ENCODE measurements at regions not wholly inside any gene's neighbourhood (a gene's known extent, or its start where the extent isn't known, plus 50 kb on each side); places are given as distances from the start of the nearest gene placed in this dataset.

DNA sequence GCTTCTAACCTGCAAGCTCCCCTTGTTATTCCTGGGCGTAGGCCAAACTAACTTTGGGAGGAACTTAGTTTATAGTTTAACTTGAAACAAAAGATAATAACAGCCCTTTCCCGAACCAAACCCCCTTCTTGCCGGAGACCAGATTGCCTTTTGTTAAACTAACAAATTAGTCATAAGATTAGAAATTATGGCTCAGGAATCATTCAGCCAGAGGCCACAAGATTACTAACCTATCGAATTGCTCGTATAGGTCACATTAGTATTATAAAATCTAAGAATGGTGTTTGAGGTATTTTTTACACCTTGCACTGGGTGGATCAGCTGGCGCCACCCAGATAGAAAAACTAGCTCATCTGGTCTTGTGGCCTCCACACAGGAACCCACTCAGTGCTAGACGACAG is 65.3 kb upstream of the RAP2B start:
- ChIA-PET CTCF (no interaction called here), POLR2A (ENCODE audit: unreplicated experiment) (interaction anchor here (0.7 kb wide), 1 partner anchor 65 kb away, joined by 9 read pairs; no protein-coding TSS in a partner anchor)
- Histone ChIP-seq H3K79me2 (ENCODE audit: low read depth) (no peaks in the 10 kb centered on the region), H3K4me3 (no peak overlapping the region), H3K9me2 (ENCODE audit: insufficient read depth) (no peaks in the 10 kb centered on the region), H3K27me3 (ENCODE audit: insufficient read depth, low read depth) (no peaks in the 10 kb centered on the region), H2AFZ (peak overlapping the region; percentile 72; the same call in 1 of the 2 replicates), H3K36me3 (ENCODE audit: low read depth) (no peaks in the 10 kb centered on the region), H3K27ac (no peak overlapping the region), H3K4me1 (replicated peaks; ENCODE audit: insufficient read depth) (peaks cover 13% of the 10 kb centered on the region; the same call in 1 of the 2 replicates), H3K4me2 (peak overlapping the region; percentile 4; the same call in 1 of the 2 replicates), H4K20me1 (ENCODE audit: insufficient read depth) (no peaks in the 10 kb centered on the region), H3F3A (ENCODE audit: insufficient read depth, low read depth) (peaks cover 15% of the 10 kb centered on the region; the same call in 1 of the 2 replicates), H3K9me3 (ENCODE audit: insufficient read depth, low read depth) (no peaks in the 10 kb centered on the region; the same call in 1 of the 2 replicates)
- intact Hi-C loops (cut with micrococcal nuclease; ENCODE audit: unreplicated experiment): no loop called here
- BruUV-seq (replicated peaks): no TSS peak
- TF ChIP-seq EZH2 (IDR thresholded peaks at IDR 0.05; ENCODE audit: low read depth): no peak
- TF ChIP-seq, protein P1, sequence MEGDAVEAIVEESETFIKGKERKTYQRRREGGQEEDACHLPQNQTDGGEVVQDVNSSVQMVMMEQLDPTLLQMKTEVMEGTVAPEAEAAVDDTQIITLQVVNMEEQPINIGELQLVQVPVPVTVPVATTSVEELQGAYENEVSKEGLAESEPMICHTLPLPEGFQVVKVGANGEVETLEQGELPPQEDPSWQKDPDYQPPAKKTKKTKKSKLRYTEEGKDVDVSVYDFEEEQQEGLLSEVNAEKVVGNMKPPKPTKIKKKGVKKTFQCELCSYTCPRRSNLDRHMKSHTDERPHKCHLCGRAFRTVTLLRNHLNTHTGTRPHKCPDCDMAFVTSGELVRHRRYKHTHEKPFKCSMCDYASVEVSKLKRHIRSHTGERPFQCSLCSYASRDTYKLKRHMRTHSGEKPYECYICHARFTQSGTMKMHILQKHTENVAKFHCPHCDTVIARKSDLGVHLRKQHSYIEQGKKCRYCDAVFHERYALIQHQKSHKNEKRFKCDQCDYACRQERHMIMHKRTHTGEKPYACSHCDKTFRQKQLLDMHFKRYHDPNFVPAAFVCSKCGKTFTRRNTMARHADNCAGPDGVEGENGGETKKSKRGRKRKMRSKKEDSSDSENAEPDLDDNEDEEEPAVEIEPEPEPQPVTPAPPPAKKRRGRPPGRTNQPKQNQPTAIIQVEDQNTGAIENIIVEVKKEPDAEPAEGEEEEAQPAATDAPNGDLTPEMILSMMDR (conservative IDR thresholded peaks at IDR 0.05): no peak
- peak in 1 of 2 experiments; percentile 61 for DNase-seq

DNA sequence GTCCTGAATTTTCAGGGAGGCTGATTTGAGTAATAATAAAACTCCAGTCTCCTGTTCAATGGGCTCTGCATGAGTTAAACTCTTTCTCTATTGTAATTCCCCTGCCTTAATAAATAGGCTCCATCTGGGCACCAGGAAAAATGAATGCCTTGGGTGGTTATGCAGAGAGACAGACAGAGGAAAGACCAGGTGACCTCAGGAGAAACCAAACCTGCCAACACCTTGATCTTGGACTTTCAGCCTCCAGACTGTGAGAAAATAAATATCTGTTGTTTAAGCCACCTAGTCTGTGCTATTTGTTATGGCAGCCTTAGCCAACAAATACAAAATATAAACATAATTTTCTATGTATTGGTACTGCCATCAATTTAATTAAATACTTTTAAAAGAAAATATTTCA is 64.8 kb upstream of the RAP2B start:
- Histone ChIP-seq H3F3A (ENCODE audit: insufficient read depth, low read depth) (peaks cover 15% of the 10 kb centered on the region; the same call in 1 of the 2 replicates), H2AFZ (0 out of 2 replicates have a peak overlapping the region, but pooled peaks have one; percentile 72), H3K4me1 (replicated peaks; ENCODE audit: insufficient read depth) (peaks cover 13% of the 10 kb centered on the region; the same call in 1 of the 2 replicates), H3K79me2 (ENCODE audit: low read depth) (no peaks in the 10 kb centered on the region), H3K27ac (no peak overlapping the region), H3K9me3 (ENCODE audit: insufficient read depth, low read depth) (no peaks in the 10 kb centered on the region; the same call in 1 of the 2 replicates), H3K4me3 (no peak overlapping the region), H3K9me2 (ENCODE audit: insufficient read depth) (no peaks in the 10 kb centered on the region), H3K4me2 (0 out of 2 replicates have a peak overlapping the region, but pooled peaks have one; percentile 4), H3K36me3 (ENCODE audit: low read depth) (no peaks in the 10 kb centered on the region), H4K20me1 (ENCODE audit: insufficient read depth) (no peaks in the 10 kb centered on the region), H3K27me3 (ENCODE audit: insufficient read depth, low read depth) (no peaks in the 10 kb centered on the region)
- CTCF ChIA-PET: no interaction called here
- no TSS peak for BruUV-seq (replicated peaks)
- DNase-seq: no peak
- POLR2A ChIA-PET (ENCODE audit: unreplicated experiment): no interaction called here
- intact Hi-C loops (cut with micrococcal nuclease; ENCODE audit: unreplicated experiment): no loop called here
- TF ChIP-seq, protein P1 (conservative IDR thresholded peaks at IDR 0.05): no peak
- no peak for TF ChIP-seq EZH2 (IDR thresholded peaks at IDR 0.05; ENCODE audit: low read depth)

DNA sequence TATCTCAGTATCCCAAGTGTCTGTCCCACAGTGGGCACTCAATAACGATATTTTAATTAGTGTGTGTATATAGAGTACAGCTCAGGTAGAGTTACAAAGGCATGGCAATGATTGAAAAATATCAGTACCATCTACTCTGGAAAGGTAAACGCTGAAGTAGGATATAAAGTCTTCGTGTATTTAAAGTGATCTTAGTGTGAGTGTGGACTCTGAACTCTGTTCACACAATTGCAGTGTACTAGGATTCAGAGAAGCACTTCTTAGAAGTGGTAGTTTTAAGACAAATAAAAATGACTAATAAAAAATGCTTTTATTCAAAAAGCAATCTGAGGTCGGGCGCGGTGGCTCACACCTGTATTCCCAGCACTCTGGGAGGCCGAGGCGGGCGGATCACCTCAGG is 62.9 kb upstream of the RAP2B start:
- ChIA-PET POLR2A (ENCODE audit: unreplicated experiment) (interaction anchor here (0.5 to 0.6 kb wide), 2 partner anchors 27 to 61 kb away, joined by 3 to 5 read pairs; no protein-coding TSS in a partner anchor), CTCF (no interaction called here)
- intact Hi-C loops (cut with micrococcal nuclease; ENCODE audit: unreplicated experiment): no loop called here

More for the DNA sequence above, 62.9 kb upstream of the RAP2B start:
- Histone ChIP-seq H3K4me2 (no peak overlapping the region), H3K27me3 (ENCODE audit: insufficient read depth, low read depth) (no peaks in the 10 kb centered on the region), H3K9me3 (ENCODE audit: insufficient read depth, low read depth) (no peaks in the 10 kb centered on the region; the same call in 1 of the 2 replicates), H3K36me3 (ENCODE audit: low read depth) (no peaks in the 10 kb centered on the region), H3K79me2 (ENCODE audit: low read depth) (no peaks in the 10 kb centered on the region), H2AFZ (no peak overlapping the region), H3K4me1 (replicated peaks; ENCODE audit: insufficient read depth) (peaks cover 13% of the 10 kb centered on the region; the same call in 1 of the 2 replicates), H3F3A (ENCODE audit: insufficient read depth, low read depth) (peaks cover 16% of the 10 kb centered on the region; the same call in 1 of the 2 replicates), H3K27ac (no peak overlapping the region), H3K9me2 (ENCODE audit: insufficient read depth) (no peaks in the 10 kb centered on the region), H3K4me3 (no peak overlapping the region), H4K20me1 (ENCODE audit: insufficient read depth) (no peaks in the 10 kb centered on the region)
- no peak for TF ChIP-seq EZH2 (IDR thresholded peaks at IDR 0.05; ENCODE audit: low read depth)
- TF ChIP-seq, protein P1 (conservative IDR thresholded peaks at IDR 0.05): no peak
- BruUV-seq (replicated peaks): no TSS peak
- no peak for DNase-seq

Data from PC-9 (cell line).